GM11168 (cell line): ENCODE measurements at regions not wholly inside any gene's neighbourhood (a gene's known extent, or its start where the extent isn't known, plus 50 kb on each side); places are given as distances from the start of the nearest gene placed in this dataset.

Experiments
- in situ Hi-C: fragments of 300-500 bp; cut with MboI; formaldehyde crosslinking; loops from one replicate; pipeline ENCODE4 v1.12.0; 2022; ENCODE audit warnings: low sequenced_read_pairs; ENCODE audit not compliant: unreplicated experiment

DNA sequence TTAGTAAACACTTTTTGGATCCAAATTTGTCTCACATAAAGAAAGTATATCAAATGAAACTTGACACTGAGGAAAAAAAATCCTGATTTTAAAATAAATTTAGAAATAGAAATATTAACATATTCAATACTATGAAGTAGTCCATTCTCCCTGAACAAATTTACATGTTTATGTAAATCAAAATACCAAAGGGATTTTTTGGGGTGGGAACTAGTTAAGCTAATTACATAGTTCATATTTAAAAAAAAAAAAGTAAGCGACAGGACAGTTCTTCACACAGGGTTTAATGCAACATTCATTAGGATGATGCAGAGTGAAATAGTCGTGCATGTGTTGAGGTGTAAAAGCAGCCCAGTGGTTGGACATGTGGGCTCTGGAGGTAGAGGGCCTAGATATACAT is 433.5 kb upstream of the B3GALT2 start:
- in situ Hi-C loops: no loop called here

- in situ Hi-C loops: no loop called here
These were observed 428.4 kb upstream of the B3GALT2 start for GRCh38 chr1:193614817-193615216.

DNA sequence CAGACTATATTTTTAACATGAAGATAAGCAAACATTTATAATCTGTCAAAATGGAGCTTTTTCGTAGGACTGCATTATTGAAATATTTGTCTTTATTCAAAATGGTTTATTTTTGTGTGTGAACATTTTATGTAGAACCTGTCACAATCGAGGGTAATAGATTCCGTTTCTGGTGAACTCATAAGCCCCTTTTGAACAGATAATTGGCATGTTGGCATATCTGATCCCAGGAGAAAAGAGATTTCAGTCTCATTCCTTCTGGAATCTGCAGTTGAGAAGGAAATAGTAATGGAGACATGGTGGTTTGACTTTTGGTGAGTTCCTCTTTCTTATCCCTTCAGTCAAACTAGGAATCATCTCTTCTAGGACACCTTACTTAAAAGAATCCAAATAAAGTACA is 427.9 kb upstream of the B3GALT2 start:
- in situ Hi-C loops: no loop called here

GRCh38 chr1:193613041-193613440 is 426.6 kb upstream of the B3GALT2 start:
- in situ Hi-C loops: no loop called here

- in situ Hi-C loops: no loop called here
These were observed 423.2 kb upstream of the B3GALT2 start for GRCh38 chr1:193609592-193609991.

DNA sequence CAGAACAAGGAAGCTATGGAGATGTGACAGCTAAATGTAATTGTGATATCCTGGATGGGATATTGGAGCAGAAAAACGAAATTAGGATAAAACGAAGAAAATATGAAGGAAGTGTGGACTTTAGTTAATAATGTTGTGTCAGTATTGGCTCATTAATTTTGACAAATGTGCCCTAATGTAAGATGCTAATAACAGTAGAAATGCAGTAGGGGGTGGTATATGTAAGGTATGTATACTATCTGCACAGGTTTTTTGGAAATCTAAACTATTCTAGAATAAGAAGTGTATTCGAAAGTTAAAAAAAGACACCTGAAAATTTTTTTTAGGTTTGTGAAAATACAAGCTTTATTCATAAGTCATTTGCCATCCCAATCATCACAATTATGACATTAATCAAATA is 421.4 kb upstream of the B3GALT2 start:
- in situ Hi-C loops: no loop called here

- in situ Hi-C loops: no loop called here
These were observed 419.6 kb upstream of the B3GALT2 start for GRCh38 chr1:193606035-193606434.

DNA sequence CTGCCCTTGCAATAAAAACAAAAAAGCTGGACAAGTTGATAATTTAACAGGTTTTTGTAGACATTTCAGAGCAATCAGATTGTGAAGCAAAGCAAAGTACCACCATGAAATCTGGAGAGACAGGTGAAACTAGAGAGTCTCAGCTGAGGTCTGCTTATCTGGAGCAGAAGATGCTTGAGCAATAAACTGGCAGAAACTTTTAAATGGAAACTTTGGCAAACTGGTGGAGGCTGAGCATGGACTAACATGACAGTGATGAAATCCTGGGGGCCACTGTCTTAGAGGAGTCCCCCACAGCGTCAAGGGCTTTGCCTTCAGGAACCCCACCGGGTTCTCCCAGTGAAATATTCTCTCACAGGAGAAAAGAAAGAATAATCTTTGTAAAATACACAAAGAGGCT is 416.3 kb upstream of the B3GALT2 start:
- in situ Hi-C loops: no loop called here

DNA sequence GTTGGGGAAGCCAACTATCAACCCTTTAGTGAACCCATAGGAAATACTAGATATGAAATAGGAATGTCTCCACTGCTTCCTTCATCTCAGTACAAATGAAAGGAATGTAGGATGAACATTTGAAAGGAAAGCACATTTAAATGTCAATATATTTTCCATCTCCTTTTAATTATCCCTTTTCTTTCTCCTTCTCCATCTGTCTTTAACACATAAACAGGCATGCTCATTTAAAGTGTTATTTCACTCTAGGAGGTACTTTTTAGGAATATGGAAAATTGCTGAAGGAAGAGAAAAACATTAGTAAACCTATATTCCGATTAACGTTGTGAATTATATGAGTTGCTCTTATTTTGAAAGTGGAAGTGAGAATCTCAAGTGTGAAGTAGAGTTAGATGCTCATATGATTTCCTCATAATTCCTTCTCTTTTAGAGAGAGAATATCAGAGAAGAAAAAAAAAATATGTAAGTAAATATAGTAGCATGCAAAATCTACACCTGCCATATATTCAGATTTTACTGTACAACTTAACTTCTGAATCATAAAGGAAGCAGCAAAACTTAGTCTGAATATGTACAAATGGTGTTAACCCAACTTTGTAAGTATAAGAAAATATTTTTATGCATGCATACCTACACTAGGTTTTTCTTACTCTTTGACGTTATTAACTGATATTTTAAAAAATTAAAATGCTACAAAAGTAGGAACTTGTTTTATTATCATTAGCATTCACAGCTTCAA is 406.9 kb upstream of the B3GALT2 start:
- in situ Hi-C loops: no loop called here

DNA sequence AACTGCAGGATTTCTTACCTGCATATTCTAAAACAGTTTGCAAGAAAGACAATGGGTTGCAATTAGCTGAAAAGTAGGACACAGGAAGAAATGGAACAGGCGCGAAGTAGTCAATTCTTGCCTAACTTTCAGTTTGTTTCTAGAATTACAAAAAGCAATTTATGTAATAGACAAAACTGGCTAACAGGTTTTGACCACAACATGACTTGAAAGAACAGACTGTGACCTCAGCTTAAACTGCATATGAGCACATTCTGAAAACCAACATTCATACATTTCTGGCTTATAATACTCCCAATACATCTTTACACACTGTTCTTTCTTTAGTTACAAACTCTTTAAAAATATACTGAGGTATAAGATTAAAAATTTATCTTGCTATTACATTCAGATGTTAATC is 405.9 kb upstream of the B3GALT2 start:
- in situ Hi-C loops: no loop called here

GRCh38 chr1:193590102-193590501 is 403.7 kb upstream of the B3GALT2 start:
- in situ Hi-C loops: no loop called here

DNA sequence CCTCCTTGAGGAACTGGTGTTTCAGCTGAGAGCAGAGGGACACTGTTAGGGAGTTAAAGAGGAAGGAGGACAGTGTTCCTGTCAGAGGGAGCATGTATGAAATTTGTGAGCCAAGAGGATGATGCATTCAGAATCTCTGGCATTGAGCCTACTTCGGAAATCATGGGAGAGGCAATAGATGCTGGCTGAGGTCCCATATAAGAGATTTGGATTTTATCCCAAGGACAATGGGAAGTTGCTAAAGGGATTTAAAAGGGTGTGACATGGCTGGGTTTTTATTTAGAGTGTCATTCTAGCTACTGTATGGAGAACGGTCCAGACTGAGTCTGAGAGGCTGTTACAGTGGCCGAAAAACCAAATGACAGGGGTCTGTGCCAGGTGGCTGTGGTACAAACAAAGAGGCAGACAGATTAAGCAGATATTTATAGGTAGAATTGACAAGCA is 403.2 kb upstream of the B3GALT2 start:
- in situ Hi-C loops: no loop called here

GRCh38 chr1:193588311-193589082 is 402.1 kb upstream of the B3GALT2 start:
- in situ Hi-C loops: no loop called here

- in situ Hi-C loops: no loop called here
These were observed 398.4 kb upstream of the B3GALT2 start for GRCh38 chr1:193584731-193585239.

GRCh38 chr1:193581341-193581740 is 394.9 kb upstream of the B3GALT2 start:
- in situ Hi-C loops: no loop called here

DNA sequence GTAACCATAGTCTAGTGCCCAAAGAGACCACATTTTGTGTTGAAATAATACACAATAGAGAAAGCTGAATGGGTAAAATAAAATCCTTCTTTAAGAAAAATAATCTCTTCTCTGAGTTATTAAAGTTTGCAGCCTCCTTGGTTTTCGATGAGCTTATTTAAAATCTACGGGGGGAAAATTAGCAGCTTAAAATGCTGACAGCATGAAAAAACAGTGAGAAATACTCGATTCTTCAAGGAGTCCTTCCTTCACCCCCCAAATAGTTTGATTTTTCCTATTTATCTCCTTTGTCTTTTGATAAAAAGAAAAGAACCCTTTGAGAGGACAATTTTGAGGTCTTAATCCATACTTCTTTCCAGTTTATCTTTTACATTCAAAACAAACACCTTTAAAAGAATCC is 394.0 kb upstream of the B3GALT2 start:
- in situ Hi-C loops: no loop called here

DNA sequence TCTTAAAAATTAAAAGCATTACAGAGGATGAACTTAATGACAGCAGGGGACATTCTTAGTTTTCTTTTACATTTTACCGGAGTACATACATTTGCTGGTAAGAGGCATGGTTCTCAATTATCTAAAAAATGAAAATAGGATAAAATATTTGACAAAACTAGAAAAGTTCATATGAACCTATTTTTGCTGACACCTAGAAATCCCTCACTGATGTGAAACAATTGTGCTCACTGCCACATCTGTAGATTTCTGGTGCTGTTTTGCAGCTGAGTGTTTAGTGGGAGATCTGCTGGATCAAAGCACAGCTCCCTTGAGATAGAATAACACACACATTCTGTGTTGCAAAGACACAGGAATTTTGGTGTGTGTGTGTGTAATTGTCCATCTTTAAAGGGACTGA is 392.9 kb upstream of the B3GALT2 start:
- in situ Hi-C loops: no loop called here

DNA sequence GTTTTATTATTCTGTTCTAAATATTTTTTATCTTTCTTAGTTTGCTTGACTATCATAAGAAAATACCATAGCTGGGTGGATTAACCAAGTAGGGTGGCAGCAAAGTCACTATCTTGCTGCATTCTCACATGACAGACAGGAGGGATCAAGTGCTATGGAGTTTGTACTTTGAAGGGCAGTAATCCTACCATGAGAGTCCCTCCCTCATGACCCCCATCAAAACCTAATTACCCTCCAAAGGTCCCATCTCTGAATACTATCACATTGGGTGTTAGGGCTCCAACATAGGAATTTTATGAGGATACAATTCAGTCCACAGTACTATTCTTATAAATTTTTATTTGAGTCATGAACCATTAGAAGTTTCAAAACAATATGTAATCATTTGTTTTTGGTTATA is 388.5 kb upstream of the B3GALT2 start:
- in situ Hi-C loops: no loop called here

GRCh38 chr1:193569983-193570269 is 383.5 kb upstream of the B3GALT2 start:
- in situ Hi-C loops: no loop called here

- in situ Hi-C loops: no loop called here
These were observed 382.9 kb upstream of the B3GALT2 start for GRCh38 chr1:193569096-193569982.

DNA sequence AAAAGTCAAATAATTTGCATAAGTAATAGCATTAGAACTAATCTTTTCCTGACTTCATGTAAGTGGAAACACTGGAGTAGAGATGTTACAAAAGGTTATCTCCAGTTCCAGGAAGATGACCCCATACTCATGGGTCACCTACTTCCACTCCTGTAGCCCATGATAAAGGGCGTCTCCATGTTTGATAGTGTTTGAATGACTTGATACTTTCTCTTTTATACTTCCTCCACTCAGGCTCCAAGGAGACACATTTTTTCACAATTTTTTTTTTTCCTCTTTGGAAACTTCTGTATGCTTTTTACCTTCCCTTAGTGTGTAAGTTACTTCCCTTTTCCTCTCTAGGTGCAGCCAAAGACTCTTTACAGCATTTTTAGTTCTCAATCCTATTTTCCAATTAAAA is 382.1 kb upstream of the B3GALT2 start:
- in situ Hi-C loops: no loop called here
